ENCODE measurements at regions not wholly inside any gene's neighbourhood (a gene's known extent, or its start where the extent isn't known, plus 50 kb on each side); places are given as distances from the start of the nearest gene placed in this dataset.

DNA sequence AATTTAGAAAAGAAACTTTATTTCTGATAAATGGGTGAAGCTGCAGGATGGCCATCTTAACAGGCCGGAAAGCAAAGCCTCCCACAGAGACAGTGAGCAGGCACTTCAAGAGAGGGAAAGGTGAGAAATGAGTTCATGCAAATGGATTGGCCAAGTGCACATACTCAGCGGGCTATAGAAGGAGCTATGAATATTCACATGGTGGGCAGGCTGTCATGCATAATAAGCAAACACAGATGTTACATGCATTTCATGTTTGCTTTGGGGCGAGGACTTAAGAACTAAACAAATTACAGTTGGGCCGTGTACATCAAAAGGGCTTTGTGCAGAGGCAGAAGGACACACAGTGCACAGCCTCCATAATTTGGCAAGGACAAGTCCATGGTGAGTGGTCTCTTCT, 69.8 kb upstream of the MAL start:
- TF ChIP-seq POLR2A (IDR thresholded peaks at IDR 0.05; ENCODE audit: low read length) (no peak), GATA1 (IDR thresholded peaks at IDR 0.05; ENCODE audit: low read depth, low read length) (no peak)

Measured in erythroblast (primary cell).